NOMO-1 treated with dmso at 0.1 percent for 144 hours (cell line): ENCODE measurements at regions not wholly inside any gene's neighbourhood (a gene's known extent, or its start where the extent isn't known, plus 50 kb on each side); places are given as distances from the start of the nearest gene placed in this dataset.
A peak's percentile ranks its signal among the peaks of the same experiment; 100 is the strongest.
"Not testable (repeated sequence)": the region's sequence is repeated elsewhere in the genome, so short reads cannot be mapped to it uniquely, and the experiment has no call there.

Experiments
- DNase-seq: peaks from one replicate; lab custom pipeline; 2025; ENCODE audit not compliant: unreplicated experiment; lab: John Stamatoyannopoulos, UW

DNA sequence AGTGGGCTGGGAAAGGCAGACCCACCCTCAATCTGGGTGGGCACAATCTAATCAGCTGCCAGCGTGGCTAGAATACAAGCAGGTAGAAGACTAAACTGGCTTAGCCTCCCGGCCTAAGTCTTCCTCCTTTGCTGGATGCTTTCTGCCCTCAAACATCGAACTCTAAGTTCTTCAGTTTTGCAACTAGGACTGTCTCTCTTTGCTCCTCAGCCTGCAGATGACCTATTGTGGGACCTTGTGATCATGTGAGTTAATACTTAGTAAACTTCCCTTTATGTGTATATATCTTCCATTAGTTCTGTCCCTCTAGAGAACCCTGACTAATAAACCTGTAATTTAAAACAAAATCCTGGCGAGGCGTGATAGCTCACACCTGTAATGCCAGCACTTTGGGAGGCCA lies 51.8 kb upstream of the SLC39A8 start:
- DNase-seq: not testable (repeated sequence)

DNA sequence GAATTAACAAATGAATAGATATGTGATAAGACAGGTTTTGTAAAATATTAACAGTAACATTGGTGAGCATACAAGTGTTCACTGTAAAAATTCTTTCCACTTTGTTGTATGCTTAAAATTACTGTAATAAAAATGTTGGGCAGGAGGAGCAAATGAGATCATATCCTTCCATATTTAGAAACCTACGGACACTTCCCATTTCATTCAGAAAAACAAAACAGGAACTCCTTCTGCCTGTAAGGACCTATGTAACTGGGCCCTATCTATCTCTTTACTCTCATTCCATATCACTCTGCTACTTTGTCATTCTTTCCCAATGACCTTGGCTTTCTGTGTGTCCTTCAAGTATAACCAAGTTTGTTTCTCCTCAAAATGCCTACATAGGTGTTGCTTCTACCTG lies 53.7 kb upstream of the SLC39A8 start:
- peak; percentile 51 for DNase-seq

DNA sequence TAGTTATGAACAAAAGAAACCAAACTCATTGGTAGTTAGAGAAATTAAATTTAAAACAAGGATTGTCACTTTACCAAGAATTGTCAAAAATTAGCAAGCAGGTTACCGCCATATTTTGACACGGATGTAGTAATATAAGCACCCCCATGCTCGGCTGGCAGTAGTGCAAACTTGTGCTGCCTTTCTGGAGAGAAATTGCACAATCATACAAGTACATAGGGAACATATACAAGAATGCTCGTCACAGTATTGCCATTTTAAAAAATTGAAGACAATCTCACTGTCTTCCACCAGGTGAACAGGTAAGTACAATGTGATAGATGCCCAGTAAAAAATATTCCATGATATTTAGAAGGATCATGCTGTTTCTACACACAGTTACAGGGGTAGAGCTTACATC lies 55.6 kb upstream of the SLC39A8 start:
- no peak for DNase-seq

DNA sequence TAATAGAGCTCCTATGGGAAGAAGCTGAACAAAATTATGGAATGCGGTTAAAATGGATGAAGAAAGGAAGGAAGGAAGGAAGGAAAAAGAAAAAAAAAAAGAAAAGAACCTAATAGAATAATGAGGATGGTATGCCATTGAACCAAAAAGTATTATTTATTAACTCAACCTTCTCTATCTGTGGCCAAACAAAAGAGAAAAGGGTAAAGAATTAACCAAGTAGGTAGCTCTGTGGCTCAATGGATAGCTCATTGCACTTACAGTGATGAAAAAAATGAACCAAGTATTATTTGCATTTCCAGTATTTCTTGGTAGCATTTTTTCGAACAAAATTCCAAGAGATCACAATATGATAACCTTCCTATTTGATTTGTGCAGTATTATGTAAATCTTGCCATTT lies 56.9 kb upstream of the SLC39A8 start:
- no peak for DNase-seq

DNA sequence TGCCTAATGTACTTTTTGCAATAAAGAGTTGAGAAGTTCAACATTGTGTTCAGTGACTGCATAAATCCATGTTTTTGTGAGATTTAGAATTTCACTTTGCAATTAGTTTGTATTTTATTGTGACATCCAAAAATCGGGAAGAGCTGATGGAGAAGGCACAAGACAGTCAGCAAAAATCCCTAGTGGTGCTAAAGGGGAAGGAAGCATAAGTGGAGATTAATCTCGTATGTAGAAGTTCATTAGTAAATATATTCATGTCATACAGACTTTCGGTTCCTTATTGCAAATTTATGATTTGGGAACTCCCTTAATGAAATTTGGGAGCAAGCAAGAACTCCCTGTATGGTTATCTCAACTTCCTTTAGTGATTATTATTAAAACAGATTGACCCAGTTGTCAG lies 57.8 kb upstream of the SLC39A8 start:
- DNase-seq: peak; percentile 19

GRCh38 chr4:102404431-102404969 lies 59.2 kb upstream of the SLC39A8 start:
- peak; percentile 38 for DNase-seq

DNA sequence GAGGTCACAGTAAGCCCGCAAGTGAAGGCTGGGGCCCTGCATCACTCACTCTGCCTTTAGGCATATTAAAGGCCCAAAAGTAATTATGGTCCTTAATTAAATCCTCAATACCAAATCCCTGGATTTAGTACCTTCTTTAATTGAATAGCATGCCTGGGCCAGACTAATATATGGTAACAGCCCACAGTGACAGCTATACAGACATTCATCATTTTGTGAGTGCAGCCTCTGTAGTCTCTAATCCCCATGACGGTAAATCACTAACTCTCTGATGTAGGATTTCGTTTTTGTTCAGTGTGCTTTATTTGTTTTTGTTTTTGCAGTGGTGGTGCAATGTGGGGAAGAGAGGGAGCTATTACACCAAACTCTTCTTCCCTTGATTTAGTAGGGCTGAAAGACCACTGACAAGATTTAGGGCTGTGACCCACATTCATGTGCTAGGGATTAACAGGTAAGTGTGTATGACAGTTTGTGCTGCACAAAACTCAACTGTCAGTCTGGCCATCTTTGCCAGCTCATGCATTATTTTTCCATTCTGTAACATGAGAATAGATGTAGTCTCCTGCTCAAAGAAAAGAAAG lies 60.6 kb upstream of the SLC39A8 start:
- DNase-seq: no peak

GRCh38 chr4:102410884-102411283 lies 65.6 kb upstream of the SLC39A8 start:
- DNase-seq: not testable (repeated sequence)

DNA sequence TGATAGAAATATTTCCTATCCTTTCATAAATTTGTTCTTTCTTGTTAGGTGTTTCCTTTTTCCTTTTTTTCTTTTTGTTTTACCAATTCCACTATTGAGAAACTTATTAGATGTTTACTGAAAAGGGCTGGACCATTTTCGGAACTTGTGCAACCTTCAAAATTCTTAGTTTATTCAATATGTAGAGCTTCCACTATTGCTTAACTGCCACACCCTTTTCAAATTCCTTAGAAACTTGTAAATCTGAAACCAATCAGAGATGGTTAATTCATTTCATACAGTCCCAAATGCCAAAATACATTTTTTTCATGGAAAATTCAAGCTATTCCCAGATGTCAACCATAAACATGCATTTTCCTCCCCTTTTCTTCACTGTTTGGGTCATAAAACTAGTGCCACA lies 66.1 kb upstream of the SLC39A8 start:
- no peak for DNase-seq

GRCh38 chr4:102416765-102417164 lies 71.5 kb upstream of the SLC39A8 start:
- DNase-seq: no peak

GRCh38 chr4:102420563-102421398 lies 75.5 kb upstream of the SLC39A8 start:
- DNase-seq: no peak

DNA sequence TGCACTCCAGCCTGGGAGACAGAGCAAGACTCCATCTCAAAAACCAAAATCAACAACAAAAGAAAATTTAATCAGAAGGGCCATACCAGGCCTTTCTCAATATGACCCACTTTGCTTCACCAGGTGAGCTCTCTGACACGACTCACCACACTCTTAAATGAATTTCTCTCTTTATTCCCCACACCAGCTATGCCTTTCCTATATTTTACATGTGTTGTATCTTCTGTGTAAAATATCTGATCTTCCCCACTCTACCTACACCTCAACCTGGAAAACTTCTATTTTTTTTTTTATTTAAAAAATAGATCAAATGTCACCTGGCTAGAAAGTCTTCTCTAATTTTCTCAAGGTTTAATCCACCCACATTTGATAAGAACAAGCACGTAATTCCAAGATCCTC lies 77.6 kb upstream of the SLC39A8 start:
- no peak for DNase-seq

DNA sequence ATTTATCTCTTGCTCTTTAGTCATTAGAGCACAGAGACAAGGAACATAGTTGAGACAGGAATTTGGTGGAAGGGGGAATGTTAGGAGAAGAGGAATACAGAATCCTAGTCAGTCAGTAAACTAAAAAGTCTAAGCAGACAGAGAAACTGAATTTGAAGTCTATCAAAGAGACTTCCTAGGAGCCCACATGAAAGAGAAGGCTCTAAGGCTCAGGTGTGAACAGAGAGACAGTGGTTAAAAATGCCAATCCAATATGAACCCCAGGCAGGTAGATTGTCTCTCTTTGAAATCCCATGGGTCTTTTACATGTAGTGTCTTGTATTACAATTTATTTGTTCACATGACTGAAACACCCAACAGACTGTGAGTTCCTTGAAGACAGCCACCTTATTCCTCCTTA lies 77.8 kb upstream of the NFKB1 start:
- DNase-seq: no peak

DNA sequence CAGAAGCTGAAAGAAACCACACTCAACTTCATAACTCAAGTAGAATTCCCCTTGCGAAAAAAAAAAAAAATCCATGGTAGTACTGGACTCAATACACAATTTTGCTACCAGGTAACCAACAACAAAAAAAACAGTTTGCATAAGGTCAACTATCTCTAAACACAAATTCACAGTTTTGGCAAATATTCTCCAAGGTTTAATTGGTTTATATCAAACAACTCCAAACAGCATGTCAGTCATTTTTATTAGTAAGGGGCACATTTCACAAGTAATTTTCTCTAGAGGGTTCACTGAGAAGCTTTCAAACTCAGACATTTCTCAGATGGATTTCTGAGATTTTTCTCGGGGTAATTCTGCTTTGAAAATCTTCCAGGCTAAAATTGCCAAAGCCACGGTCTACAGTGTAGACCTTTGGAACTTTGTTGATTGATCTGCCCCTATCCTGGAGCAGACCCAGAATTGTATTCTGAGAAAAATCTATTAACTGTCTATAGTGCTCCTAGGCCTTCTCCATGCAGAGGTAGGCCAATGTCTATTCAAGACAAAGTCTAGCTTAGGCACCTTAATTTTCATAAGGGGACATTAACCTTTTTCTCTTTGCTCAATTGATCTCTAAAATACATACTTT lies 73.7 kb upstream of the NFKB1 start:
- no peak for DNase-seq

- no peak for DNase-seq
Measured at GRCh38 chr4:102428122-102428521, 73.0 kb upstream of the NFKB1 start.

DNA sequence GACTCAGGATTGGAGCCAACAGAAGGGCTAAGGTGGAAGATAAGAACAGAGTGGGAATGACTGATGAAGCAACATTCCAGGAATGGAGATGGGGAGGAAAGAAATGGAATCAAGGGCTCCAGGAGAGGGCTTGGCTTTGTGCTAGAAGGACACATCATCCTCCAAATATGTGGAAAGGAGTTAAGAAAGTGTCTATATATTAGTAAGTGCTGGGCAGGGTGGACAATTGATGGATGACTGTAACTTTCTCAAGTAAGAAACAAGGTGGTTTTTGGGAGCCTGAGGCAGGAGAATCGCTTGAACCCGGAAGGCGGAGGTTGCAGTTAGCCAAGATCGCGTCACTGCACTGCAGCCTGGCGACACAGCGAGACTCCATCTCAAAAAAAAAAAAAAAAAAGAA lies 71.6 kb upstream of the NFKB1 start:
- DNase-seq: no peak

GRCh38 chr4:102430461-102430910 lies 70.7 kb upstream of the NFKB1 start:
- no peak for DNase-seq

DNA sequence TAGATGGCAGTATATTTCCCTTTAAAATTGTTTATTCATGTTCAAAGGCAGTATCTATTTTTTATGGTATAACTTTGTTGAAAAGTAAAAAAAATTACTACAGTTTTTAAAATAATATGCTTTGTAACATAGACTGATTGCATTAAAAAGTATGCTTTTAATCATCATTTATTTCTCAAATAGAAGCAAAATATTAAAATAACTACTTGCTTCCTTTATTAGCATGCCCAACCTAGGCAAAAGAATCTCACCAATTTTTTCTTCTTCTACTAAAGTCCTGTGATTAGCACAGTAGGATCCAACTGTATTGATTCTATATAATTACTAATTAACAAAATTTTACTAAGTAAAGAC lies 69.6 kb upstream of the NFKB1 start:
- DNase-seq: no peak

DNA sequence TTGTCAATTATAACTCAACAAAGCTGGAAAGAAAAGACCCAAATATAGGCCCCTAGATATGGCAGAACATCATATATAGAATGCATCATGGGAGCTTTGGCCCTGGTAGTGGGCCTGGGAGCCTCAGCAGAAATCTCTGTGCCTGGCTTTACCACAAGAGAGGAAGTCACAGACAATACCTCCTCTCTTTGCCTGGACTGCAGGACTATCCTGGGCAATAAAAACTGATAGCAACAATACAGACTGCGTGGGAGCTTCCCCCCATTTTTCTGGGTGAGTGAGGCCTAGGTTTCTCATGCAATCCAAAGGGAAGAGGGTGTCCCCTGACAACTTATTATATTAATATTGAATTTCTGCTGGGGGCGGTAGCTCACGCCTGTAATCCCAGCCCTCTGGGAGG lies 64.0 kb upstream of the NFKB1 start:
- no peak for DNase-seq

DNA sequence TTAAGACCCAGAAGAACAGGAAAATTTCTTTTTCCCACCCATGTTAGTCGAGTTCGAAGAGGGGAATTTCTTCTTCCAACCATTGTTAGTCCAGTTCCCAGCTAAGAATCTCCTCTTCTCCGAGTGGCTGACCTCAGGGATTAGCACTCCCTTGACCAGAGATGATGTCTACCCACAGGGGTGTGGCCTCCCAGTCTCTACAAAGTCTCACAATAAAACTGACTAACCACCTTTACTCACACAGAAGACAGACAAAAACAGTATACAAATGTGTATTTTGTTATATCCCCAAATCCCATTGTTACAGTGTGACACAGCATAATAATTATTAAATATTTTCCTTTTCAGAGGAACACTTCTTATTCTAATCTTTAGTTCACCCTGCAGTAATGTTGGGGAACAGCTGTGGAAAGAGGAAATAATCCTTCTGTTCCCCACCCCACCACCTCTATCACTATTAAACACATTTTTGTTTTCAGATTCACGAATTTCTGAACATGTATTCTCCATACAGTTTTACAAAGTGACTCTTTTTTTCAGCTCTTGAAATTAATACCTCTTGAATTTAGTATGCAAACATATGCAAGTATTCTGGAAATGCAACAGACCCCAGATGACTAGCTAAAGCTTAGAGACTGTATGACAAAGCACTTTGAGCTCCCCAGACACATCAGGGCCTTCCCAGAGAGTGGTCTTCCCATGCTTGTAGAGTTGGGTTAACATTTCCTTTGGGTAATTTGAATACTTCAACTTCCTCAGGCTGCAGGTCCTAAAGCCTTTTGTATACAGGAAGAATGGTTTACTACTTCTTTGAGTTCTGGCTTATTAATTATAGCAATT lies 62.5 kb upstream of the NFKB1 start:
- DNase-seq: no peak

- DNase-seq: no peak
Measured at GRCh38 chr4:102439236-102439614, 61.9 kb upstream of the NFKB1 start.
